Upper lobe of left lung (tissue), 4 donors: ENCODE measurements at regions not wholly inside any gene's neighbourhood (a gene's known extent, or its start where the extent isn't known, plus 50 kb on each side); places are given as distances from the start of the nearest gene placed in this dataset.

ENCODE experiments used
- CTCF ChIP-seq, 6 experiments: fragments of 450-650 bp in 4 of 6; fragments of 200-600 bp in 2 of 6; sonication (generic) in 2 of 6; IDR thresholded peaks; one replicate each; pipeline ENCODE4 v1.5.1; 2016 to 2019; ENCODE audit warnings: antibody characterized with exemption in 6 of 6
- POLR2A ChIP-seq, 4 donors: fragments of 450-650 bp; IDR thresholded peaks; one replicate each; pipeline ENCODE4 v1.5.1; 2016 to 2017; ENCODE audit warnings: antibody characterized with exemption in 4 of 4, mild to moderate bottlenecking in 2 of 4

- TF ChIP-seq POLR2A (IDR thresholded peaks at IDR 0.05) (no peak), CTCF (IDR thresholded peaks at IDR 0.05) (no peak)
Measured at GRCh38 chrY:7467796-7468520, 556.4 kb upstream of the AMELY start.
